IPS DF 6.9 (cell line): ENCODE measurements at regions not wholly inside any gene's neighbourhood (a gene's known extent, or its start where the extent isn't known, plus 50 kb on each side); places are given as distances from the start of the nearest gene placed in this dataset.

Experiments used
- DNase-seq: peaks from one replicate; pipeline ENCODE4 v3.0.0-alpha.2; 2013; ENCODE audit warnings: low read depth, low spot score
- H3K27ac ChIP-seq: one replicate; pipeline ENCODE4 v1.5.1; 2013; ENCODE audit warnings: low read length, control low read depth
- H3K27me3 ChIP-seq: 2 replicates; pipeline ENCODE4 v1.6.1; 2013; ENCODE audit warnings: mild to moderate bottlenecking, low read length; ENCODE audit not compliant: control insufficient read depth, insufficient read depth
- H3K36me3 ChIP-seq: 2 replicates; pipeline ENCODE4 v1.6.1; 2013; ENCODE audit warnings: low read length; ENCODE audit not compliant: control insufficient read depth, insufficient read depth
- H3K4me1 ChIP-seq: 2 replicates; pipeline ENCODE4 v1.6.1; 2013; ENCODE audit warnings: low read length; ENCODE audit not compliant: control insufficient read depth, insufficient read depth
- H3K4me3 ChIP-seq: 2 replicates; pipeline ENCODE4 v1.5.1; 2013; ENCODE audit warnings: mild to moderate bottlenecking, low read length
- H3K9me3 ChIP-seq: 2 replicates; pipeline ENCODE4 v1.6.1; 2013; ENCODE audit warnings: low read length, inconsistent platforms; ENCODE audit not compliant: control insufficient read depth, insufficient read depth
- WGBS: extraction: QIAGEN DNeasy Blood & Tissue Kit; methylation state at CpG from one replicate; pipeline ENCODE4 v1.1.7; 2013; ENCODE audit warnings: mixed read lengths, missing lambda C conversion rate; ENCODE audit not compliant: insufficient read length, insufficient coverage; 5-methylcytosine and 5-hydroxymethylcytosine counted together

DNA sequence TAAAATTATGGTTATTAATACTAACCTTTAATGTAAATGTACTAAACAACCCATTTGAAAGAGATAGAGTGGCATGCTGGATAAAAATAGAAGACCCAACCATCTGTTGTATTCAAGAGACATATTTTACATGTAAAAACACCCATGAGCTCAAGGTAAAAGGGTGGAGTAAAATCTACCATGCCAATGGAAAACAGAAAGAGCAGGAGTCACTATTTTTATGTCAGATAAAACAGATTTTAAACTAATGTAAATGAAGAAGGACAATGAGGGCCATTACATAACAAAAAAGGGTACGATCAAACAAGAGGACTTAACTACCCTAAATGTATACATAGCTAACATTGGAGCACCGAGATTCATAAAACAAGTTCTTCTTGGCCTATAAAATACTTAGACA, 66.3 kb downstream of the ITM2A start:
- WGBS: no CpG with 5 or more reads among the region's 2 CpGs
- no peak overlapping the region for H3K27ac ChIP-seq
- H3K9me3 ChIP-seq: no peaks in the 10 kb centered on the region
- H3K27me3 ChIP-seq: no peaks in the 10 kb centered on the region
- H3K4me1 ChIP-seq: no peaks in the 10 kb centered on the region
- H3K36me3 ChIP-seq: no peaks in the 10 kb centered on the region
- no peak for DNase-seq
- H3K4me3 ChIP-seq: no peak overlapping the region

DNA sequence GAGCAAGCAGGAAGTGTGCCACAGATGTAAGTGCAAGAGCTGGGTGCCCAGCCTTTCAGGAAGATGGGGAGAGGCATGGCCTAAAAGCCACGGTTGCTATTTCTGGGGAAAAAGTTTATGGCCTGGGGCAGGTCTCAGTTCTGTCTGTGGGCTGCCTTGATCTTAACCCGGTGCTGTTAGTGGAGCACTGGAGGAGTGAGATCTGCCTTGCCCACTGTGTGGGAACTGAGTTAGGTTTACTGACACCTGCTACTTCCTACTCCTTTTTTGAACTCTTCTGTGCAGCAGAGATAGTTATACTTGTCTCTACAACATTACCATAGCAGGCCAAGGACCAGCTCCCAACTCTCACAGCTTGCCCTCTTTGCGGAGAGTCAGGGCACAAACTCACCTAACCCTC, 76.5 kb downstream of the ITM2A start:
- Histone ChIP-seq H3K9me3 (no peaks in the 10 kb centered on the region), H3K27me3 (no peaks in the 10 kb centered on the region), H3K36me3 (no peaks in the 10 kb centered on the region), H3K27ac (no peak overlapping the region), H3K4me1 (no peaks in the 10 kb centered on the region), H3K4me3 (no peak overlapping the region)
- WGBS: no CpG with 5 or more reads among the region's 3 CpGs
- no peak for DNase-seq

DNA sequence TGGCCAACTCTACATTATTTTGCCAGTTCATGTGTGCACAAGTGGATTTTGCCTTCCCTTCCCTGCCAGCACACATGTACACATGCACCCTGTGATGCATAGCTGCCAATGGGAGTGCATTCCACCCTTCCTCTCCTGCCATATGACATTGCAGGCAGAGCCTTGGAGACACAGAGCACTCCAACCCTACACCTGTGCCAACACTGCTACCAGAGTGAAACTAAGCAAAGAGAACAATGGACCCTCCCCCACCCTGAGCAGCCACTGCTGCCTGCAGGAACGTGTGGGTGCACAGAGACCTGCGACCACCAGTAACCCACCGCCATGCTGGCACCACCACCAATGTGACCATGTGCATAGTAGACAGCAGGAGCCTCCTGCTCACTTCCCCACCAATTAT, 78.4 kb downstream of the ITM2A start:
- Histone ChIP-seq H3K9me3 (no peaks in the 10 kb centered on the region), H3K27me3 (no peaks in the 10 kb centered on the region), H3K27ac (no peak overlapping the region), H3K36me3 (no peaks in the 10 kb centered on the region), H3K4me1 (no peaks in the 10 kb centered on the region), H3K4me3 (no peak overlapping the region)
- no CpG with 5 or more reads among the region's 3 CpGs for WGBS
- no peak for DNase-seq

DNA sequence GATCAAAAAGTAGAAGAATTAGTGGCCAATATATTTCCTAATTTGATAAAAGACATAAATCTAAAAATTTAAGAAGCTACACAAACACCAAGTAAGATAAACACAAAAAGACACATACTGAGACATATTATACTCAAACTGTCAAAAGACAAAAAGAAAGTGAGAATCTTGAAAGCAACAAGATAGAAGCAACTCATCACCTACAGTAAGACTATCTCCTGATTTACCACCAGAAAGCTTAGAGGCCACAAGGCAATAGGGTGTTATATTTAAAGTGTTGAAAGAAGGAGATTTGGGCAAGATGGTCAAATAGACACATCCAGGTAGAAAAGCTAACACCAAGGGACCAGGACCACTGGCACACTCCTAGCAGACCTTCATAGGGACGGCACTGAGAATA, 79.4 kb downstream of the ITM2A start:
- no CpG with 5 or more reads among the region's 1 CpG for WGBS
- no peaks in the 10 kb centered on the region for H3K9me3 ChIP-seq
- H3K27me3 ChIP-seq: no peaks in the 10 kb centered on the region
- no peak overlapping the region for H3K27ac ChIP-seq
- no peak overlapping the region for H3K4me3 ChIP-seq
- no peaks in the 10 kb centered on the region for H3K36me3 ChIP-seq
- DNase-seq: no peak
- no peaks in the 10 kb centered on the region for H3K4me1 ChIP-seq

DNA sequence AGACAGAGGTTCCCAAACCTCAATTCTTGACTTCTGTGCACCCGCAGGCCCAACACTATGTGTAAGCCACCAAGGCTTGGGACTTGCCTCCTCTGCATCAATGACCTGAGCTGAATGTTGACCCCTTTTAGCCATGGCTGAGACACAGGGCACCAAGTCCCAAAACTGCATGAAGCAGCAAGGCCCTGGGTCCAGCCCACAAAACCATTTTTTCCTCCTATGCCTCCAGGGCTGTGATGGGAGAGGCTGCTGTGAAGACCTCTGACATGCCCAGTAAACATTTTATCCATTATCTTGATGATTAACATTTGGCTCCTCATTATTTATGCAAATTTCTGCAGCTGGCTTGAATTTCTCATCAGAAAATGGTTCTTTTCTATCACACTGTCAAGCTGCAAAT, 85.4 kb downstream of the ITM2A start:
- no peaks in the 10 kb centered on the region for H3K36me3 ChIP-seq
- H3K27me3 ChIP-seq: no peaks in the 10 kb centered on the region
- H3K9me3 ChIP-seq: no peaks in the 10 kb centered on the region
- DNase-seq: no peak
- H3K27ac ChIP-seq: no peak overlapping the region
- no peaks in the 10 kb centered on the region for H3K4me1 ChIP-seq
- WGBS: no CpG with 5 or more reads among the region's 1 CpG
- no peak overlapping the region for H3K4me3 ChIP-seq

DNA sequence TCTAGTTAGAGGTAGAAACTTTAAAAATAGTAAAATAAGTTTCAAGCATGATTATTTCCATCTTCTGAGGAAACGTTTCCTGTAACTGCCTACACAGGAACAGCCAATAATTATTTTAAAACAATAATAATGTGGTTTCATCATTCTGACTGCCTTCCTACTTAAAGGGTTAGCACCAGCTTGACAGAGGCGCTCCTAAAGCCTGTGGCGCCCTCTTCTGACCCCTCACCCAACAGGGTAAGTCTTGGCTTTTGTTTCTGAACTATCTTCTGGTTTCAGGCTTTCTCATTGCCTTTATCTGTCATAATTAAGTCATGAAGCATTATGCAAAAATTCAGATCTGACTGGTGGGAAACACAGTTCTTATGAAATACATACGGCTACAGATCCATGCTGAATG, 96.7 kb downstream of the ITM2A start:
- DNase-seq: peak; percentile 11
- Histone ChIP-seq H3K27me3 (no peaks in the 10 kb centered on the region), H3K4me3 (no peak overlapping the region)

DNA sequence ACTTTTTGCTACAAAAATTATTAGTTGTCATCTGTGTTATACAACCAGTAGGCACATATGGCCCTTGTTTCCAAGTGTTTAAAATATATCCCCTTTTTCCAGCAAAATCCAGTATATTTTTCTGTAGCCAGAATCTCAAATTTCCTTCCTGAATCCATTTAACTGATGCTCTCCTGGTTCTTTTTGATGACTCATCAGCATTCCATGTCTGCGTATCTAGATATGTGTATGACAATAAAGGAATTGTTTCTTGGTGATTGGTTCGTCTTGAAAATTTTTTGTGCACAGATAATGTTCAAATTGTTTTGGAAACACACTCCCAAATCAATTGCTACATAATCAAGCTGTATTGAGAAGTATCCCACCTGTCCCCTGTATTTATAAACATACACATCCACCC, 98.3 kb downstream of the ITM2A start:
- Histone ChIP-seq H3K36me3 (no peaks in the 10 kb centered on the region), H3K4me1 (no peaks in the 10 kb centered on the region), H3K27ac (no peak overlapping the region), H3K27me3 (no peaks in the 10 kb centered on the region), H3K9me3 (no peaks in the 10 kb centered on the region), H3K4me3 (no peak overlapping the region)
- WGBS: no CpG with 5 or more reads among the region's 2 CpGs
- no peak for DNase-seq

More for the DNA sequence above, 96.7 kb downstream of the ITM2A start:
- Histone ChIP-seq H3K36me3 (no peaks in the 10 kb centered on the region), H3K4me1 (no peaks in the 10 kb centered on the region), H3K27ac (no peak overlapping the region), H3K9me3 (no peaks in the 10 kb centered on the region)
- WGBS: no CpG with 5 or more reads among the region's 4 CpGs

DNA sequence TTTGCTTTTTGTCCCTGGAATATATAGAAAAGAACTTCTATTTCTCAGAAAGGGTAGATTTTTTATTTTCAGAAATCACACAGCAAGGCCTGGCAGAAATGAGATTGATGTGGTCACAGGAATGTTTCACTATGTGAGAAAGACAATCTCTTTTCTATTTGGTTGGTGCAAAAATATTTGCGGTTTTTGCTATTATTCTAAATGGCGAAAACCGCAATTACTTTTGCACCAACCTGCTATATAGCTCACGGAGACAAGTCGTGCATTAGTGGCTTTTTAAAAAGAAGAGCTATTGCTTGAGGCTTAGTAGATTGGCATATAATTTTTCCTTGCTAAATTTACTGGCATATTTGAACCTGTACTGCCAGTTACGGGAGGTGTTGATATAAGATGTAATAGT, 100.4 kb downstream of the ITM2A start:
- Histone ChIP-seq H3K4me3 (no peak overlapping the region), H3K27me3 (no peaks in the 10 kb centered on the region), H3K36me3 (no peaks in the 10 kb centered on the region), H3K9me3 (no peaks in the 10 kb centered on the region), H3K4me1 (no peaks in the 10 kb centered on the region), H3K27ac (no peak overlapping the region)
- no peak for DNase-seq
- no CpG with 5 or more reads among the region's 6 CpGs for WGBS

DNA sequence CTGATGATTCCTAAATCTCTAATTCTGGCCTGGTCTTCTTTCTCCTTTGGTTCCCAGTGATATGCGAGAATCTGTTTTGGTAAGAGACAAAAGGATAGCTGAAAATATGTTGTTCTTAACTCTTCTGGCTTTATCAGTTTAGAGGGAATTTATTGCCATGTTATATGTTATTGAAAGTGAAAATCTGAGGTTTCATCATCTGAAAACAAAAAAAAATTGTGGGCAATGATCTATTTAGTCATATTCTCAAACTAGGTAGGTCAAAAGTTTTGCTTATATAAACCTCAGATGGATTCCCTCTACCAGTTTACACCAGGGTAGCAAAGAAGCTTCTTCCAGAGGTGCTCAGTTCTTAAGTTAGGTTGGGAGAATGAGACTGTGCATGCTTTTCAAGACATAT, 103.6 kb downstream of the ITM2A start:
- no peak overlapping the region for H3K27ac ChIP-seq
- WGBS: no CpG with 5 or more reads among the region's 1 CpG
- no peak overlapping the region for H3K4me3 ChIP-seq
- H3K9me3 ChIP-seq: no peaks in the 10 kb centered on the region
- DNase-seq: no peak
- H3K4me1 ChIP-seq: no peaks in the 10 kb centered on the region
- H3K27me3 ChIP-seq: no peaks in the 10 kb centered on the region
- no peaks in the 10 kb centered on the region for H3K36me3 ChIP-seq

DNA sequence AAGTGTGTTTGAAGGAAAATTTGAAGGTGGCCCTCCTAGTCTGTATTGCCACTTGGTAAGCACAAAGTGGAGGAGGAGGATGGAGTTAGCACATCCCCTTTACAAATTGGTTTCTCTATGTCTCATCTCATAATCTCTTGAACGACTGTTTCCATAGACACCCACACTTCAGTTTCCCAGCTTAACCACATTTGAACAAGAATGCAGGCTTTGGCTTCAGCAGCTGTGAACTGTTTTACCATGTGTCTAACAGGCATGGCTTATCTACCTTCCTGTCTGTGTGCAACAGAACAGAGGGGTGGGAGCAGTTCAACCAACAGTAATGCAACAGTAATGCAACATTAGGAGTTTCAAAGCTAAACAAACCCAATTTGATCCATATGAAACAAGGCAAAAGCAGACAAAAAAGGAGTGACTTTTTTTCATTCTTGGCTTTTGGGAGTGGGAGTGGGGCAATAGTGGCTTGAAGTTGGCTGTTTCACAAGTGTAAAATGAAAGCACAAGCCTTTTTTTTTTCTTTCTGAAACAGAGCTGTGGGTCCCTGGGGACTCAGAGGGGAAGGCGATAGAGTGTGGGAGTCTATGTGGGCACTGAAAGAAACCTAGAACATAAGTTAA, 108.0 kb downstream of the ITM2A start:
- no peak overlapping the region for H3K4me3 ChIP-seq

DNA sequence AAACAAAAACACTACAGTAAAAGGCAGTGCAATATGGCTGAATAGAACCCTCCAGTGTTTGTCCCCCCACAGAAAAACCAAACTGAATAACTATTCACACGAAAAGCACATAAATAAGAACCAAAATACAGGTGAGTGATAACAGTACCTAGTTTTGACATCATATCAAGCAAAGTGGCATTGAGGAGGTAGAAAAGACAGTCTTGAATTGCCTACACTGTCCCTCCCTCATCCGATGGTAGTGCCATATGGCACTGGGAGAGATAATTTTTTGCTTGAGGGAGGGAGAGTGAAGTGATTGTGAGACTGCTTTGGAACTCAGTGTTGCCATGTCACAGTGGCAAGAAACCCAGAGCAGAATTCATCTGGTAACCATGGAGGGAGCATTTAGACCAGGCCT, 99.2 kb downstream of the GPR174 start:
- Histone ChIP-seq H3K27ac (no peak overlapping the region), H3K36me3 (no peaks in the 10 kb centered on the region), H3K4me3 (no peak overlapping the region), H3K4me1 (no peaks in the 10 kb centered on the region), H3K27me3 (no peaks in the 10 kb centered on the region), H3K9me3 (no peaks in the 10 kb centered on the region)
- WGBS: no CpG with 5 or more reads among the region's 2 CpGs
- DNase-seq: no peak

More for the DNA sequence above, 108.0 kb downstream of the ITM2A start:
- H3K27me3 ChIP-seq: no peaks in the 10 kb centered on the region
- H3K27ac ChIP-seq: no peak overlapping the region
- DNase-seq: no peak
- H3K4me1 ChIP-seq: no peaks in the 10 kb centered on the region
- H3K36me3 ChIP-seq: no peaks in the 10 kb centered on the region
- WGBS: no CpG with 5 or more reads among the region's 2 CpGs
- no peaks in the 10 kb centered on the region for H3K9me3 ChIP-seq
